HTR-8/SVneo (cell line): ENCODE measurements at regions not wholly inside any gene's neighbourhood (a gene's known extent, or its start where the extent isn't known, plus 50 kb on each side); places are given as distances from the start of the nearest gene placed in this dataset.
"Not testable (repeated sequence)": the region's sequence is repeated elsewhere in the genome, so short reads cannot be mapped to it uniquely, and the experiment has no call there.

Experiments
- DNase-seq: peaks from one replicate; pipeline ENCODE4 v3.0.0; 2011; ENCODE audit warnings: low spot score, mixed read lengths; ENCODE audit not compliant: insufficient read length
- FAIRE-seq: peaks from 2 replicates; lab custom pipeline; 2011; peaks lifted over from hg19 to GRCh38; lab: Jason Lieb, UNC

DNA sequence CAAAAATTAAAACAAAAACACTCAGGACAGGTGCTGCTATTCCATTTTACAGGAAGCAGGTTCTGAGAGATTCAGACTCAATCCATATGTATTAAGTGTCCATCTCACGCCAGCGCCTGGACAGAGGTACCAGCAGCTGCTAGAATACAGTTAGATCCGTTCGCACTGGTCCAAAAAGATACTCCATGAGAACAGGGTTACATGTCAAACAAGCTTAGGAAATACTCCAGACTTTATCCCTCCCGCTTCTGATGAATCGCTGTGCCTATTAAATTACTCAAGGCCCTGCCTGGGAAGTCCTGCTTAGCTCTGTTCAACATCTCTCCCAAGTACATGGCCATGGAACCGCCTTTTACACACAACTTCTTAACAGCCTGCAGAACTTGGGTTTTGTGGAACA is 50.2 kb upstream of the SLC35C1 start:
- FAIRE-seq (no peak), DNase-seq (no peak)

DNA sequence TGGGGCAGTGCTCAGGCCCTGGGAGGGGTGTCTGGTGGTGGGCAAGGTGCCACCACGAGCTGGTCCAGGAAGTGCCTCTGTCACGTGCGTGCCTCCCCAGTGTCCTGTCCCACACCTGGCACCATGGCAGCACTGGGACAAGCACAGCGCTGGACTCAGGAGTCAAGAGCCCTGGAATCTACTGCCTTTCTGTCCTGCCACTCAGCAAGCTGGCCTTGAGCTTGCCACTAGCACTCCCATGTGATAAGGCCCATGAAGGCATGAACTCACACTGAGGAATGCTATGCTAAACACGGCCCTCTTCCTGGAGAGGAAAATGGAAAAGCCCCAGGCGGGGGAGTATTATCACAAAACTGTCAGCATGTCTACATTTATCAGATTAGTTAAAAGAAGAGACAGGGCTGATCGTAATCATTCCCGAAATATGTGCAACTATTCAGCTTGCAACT is 50.7 kb upstream of the SLC35C1 start:
- DNase-seq (peak; percentile 24), FAIRE-seq (no peak)

DNA sequence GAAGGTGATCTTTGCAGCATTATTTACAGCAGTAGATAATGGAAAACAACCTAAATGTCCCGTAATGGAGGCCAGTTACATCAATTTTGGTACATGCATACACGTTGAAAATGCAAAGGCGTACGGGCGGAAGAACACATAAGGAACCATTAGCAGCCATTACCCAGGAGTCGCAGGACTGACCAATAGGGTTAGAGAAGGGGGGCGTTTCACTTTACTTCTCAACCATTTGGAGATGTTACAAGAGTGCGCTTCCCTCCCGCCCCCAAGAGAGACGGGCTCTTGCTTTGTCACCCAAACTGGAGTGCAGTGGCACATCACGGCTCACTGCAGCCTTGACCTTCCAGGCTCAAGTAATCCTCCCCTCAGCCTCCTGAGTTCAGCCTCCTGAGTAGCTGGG is 52.8 kb upstream of the SLC35C1 start:
- no peak for FAIRE-seq
- no peak for DNase-seq

DNA sequence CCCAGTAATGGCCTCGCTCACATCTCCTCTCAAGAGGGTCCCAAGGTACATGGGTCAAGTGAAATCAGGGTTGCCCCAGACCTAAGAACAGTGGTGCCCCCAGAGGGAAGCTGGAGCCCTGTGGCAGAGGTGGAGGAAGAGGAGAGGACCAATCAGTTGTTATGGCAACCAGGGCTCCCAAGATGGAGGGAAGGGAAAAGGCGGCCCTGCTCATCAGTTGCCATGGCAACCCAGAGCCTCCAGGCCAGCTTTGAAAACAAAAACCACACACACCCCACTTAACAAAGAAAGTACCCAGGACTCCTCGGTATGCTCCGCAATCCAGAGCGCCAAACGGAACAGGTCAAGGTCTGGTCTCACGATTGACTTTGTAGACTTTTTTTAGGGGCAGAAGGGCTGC is 53.5 kb upstream of the SLC35C1 start:
- DNase-seq = no peak
- FAIRE-seq = no peak

DNA sequence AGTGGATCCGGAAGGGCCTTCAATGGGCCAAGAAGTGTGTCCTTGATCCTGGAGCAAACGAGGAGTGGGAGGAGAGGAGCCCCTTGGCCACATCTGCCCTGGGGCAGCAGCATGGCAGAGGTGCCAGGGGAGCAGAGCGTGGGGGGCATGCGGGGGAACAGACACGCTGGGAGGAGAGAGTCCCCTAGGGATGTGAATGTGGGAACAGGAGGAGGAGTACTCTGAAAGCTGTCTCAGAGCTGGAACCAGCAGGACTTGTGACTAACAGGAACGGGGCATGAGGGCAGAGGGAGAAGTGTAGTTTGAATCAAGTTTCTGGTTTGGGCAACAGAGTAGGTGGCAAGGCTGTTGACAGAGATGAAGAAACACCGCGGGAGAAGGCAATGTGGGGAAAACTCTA is 54.5 kb upstream of the SLC35C1 start:
- FAIRE-seq (no peak), DNase-seq (no peak)

DNA sequence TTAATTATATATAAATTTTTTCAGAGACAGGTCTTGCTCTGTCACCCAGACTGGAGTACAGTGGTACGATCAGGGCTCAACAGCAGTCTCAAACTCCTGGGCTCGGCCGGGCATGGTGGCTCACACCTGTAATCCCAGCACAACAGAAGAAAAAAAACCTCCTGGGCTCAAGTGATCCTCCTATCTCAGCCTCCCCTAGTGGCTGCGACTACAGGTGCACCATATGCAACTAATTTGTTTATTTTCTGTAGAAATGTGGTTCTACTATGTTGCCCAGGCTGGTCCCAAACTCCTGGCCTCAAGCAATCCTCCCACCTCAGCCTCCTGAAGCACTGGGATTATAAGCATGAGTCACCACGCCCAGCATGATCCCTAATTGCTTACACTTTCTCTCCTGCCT is 56.1 kb upstream of the SLC35C1 start:
- FAIRE-seq (no peak), DNase-seq (no peak)

DNA sequence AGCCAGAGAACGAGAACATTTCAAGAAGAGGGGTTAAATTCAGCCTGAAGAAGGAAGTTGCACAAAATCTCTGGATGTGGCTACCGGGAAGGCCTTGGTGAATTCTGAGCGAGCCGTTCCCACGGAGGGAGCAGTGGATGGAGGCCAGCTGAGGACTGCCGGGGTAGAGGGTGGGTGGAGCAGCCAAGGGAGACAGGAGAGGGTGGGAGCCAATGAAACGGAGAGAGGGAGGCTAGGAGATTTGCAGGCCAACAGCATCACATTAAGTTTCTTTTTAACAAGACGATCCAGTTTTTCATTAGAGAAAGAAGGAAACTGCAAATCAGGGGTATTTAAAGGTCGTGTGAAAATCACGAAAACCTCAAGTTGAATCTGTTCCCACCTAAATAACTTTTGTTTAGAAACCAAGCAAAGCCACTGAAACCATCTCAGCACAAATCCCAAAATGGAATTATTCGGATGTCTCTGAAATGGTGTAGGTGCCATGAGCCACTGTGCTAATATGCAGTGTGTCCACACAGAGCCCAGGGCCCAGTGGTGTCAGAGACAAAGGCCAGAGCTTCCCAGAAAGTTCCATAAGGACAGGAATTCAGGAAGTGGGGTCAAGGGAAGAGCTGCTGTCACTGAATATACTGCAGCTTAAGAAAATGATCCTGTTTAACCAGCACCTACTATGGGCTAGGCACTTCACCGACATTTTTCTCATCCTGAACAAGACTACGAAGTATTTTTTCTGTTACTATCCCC is 59.7 kb upstream of the SLC35C1 start:
- no peak for FAIRE-seq

DNA sequence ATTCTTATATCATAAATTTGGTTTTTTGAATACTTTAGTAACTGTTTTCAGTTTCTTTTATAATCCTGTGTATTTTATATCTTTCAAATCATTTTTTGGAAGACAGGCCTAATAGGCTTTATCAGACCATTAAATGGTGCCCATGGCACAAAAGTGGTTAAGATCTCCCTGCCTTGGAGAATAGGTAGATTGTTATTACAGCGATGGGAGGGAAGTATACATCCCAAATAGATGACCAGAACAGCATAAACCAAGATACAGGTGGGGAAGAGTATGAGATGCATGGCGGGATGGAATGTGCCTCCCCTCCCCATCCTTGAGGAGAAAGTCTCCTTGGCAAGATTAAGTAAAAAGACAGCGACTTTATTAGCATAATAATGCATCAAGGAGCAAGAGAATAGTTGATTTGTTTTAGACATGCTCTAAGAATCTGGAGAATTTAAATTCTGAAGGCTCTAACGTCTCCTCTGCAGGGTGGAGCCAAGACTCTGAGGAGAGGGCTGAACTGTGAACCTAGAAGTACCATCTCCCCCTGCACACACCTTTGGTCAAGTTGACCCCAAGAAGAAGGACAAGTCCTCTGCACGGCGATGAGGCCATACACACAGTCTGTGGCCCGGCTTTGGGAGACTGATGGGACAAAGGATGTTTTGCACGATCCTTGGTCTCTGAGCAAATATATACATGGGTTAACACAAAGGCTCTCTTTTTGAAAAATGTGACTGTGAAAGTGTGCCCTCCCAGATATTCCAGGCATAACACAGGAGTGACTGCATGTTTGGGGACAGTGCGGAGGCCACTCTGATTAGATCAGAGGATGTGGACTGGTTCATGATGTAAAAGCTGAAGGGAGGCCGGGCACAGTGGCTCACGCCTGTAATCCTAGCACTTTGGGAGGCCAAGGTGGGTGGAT is 61.1 kb upstream of the SLC35C1 start:
- DNase-seq (no peak), FAIRE-seq (no peak)

More for the DNA sequence above, 59.7 kb upstream of the SLC35C1 start:
- DNase-seq = no peak

DNA sequence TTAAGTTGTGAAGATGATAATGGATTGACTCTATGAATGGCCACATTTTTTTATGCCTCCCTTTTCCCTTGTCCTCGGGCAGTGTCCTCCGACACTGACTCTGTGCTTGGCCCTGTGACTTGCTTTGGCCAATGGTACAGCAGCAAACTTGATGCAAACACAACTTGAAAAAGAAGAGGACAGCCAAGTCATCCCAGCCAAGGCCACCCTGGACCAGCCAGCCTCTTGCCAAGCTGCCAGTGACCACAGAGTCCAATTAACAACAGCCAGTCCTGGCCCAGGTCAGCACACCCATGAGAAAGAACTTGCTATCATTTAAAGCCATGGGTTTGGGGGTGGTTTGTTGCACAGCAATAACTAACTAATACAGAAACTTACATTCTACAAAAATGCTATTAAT is 63.4 kb upstream of the SLC35C1 start:
- FAIRE-seq (no peak), DNase-seq (no peak)

DNA sequence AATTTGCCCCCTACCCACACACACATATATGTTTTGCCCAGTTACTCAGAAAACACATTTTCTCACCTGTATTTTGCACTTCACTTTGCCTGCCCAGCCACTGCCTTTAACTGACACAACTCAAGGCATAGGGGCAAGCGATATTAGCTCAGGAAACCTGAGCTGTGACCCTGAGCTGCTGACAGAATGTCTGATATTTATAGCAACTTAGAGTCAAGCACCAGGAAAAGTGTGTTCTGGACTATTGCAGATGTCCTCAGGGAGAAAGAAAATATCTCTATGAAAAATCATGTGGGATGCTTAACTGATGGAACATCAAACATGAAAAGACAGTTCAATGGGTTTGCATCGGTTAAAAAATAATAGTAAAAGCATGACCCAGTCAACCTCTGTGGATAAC is 63.9 kb upstream of the SLC35C1 start:
- no peak for DNase-seq
- FAIRE-seq = no peak

DNA sequence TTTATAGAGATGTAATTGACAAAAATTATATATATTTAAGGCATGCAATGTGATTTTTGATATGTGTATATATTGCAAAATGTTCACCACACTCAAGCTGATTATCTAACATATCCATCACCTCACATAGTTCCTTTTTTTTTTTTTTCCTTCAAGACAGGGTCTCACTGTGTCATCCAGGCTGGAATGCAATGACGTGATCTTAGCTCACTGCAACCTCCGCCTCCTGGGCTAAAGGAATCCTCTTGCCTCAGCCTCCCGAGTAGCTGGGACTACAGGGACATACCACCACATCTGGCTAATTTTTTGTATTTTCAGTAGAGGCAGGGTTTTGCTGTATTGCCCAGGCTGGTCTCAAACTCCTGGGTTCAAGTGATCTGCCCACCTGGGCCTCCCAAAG is 65.1 kb upstream of the SLC35C1 start:
- no peak for FAIRE-seq

DNA sequence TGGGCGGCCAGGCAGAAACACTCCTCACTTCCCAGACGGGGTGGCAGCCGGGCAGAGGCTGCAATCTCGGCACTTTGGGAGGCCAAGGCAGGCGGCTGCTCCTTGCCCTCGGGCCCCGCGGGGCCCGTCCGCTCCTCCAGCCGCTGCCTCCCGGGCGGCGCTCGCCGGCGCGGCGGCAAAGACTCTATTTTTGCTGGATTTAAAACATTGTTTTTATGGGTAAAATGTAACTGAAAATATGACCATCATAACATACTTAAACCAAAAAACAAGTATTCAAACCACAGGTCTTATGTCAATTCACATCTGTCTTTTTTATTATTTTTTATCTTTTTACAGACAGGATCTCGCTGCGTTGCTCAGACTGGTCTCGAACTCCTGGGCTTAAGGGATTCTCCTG is 65.9 kb upstream of the SLC35C1 start:
- not testable (repeated sequence) for FAIRE-seq, DNase-seq

More for the DNA sequence above, 65.1 kb upstream of the SLC35C1 start:
- no peak for DNase-seq

DNA sequence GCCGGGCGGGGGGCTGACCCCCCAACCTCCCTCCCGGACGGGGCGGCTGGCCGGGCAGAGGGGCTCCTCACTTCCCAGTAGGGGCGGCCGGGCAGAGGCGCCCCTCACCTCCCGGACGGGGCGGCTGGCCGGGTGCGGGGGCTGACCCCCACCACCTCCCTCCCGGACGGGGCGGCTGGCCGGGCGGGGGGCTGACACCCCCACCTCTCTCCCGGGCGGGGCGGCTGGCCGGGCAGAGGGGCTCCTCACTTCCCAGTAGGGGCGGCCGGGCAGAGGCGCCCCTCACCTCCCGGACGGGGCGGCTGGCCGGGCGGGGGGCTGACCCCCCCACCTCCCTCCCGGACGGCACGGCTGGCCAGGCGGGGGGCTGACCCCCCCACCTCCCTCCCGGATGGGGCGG is 66.8 kb upstream of the SLC35C1 start:
- DNase-seq = not testable (repeated sequence)

DNA sequence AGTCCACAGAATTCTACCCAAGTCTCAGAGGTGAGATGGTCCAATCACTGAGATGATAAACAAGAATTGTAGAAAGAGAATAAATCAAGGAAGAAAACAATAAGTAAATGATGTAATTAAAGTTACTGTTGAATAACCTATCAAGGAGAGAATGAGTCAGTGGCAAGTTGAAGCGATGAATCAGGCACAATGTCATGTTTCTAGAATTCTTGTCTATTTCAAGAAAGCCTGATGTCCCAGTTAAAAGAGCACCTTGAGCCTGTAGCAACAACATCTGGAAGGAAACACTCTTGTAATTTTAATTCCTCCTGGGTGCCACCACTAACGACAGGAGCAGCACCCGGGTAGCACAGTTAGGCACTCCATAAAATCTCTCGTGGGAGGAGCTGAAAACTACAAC is 67.9 kb upstream of the SLC35C1 start:
- no peak for FAIRE-seq
- DNase-seq = no peak

More for the DNA sequence above, 66.8 kb upstream of the SLC35C1 start:
- FAIRE-seq = not testable (repeated sequence)

DNA sequence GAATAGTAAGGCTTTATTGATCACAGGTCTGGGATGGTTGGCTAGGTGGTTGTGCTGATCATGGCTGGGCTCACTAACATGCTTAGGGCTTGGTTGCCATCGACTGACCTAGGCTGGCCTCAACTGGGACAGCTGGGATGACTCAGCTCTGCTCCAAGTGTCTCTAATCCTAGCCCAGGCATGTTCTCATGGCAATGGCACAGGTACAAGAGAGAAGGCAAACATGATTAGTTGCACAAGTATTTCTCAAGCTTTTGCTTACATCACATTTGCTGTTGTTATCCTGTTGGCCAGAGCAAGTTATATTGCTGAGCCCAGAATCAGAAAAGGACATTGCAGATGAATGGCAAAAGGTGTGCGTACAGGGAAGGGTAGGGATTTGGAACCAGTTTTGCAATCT is 68.5 kb upstream of the SLC35C1 start:
- DNase-seq = no peak
- FAIRE-seq = no peak

DNA sequence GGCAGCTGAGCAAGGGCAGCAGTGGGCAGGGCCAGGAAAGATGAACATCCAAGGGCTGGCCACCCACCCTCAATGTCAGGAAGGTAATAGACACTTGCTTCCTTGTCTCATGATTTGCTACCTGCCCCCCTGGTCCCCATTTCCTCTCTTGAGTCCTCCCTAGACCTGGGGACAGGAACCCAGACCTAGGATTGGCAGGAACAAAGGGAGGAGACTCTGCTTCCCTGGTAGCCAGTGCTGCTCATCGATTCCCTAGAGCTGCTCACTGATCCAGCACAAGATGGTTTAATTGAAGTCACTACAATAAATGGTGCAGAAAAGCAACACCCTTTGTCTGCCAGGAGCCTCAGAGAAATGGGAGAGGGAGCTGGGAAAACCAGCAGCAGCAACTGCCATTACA is 67.8 kb upstream of the CHST1 start:
- FAIRE-seq = no peak
- no peak for DNase-seq

DNA sequence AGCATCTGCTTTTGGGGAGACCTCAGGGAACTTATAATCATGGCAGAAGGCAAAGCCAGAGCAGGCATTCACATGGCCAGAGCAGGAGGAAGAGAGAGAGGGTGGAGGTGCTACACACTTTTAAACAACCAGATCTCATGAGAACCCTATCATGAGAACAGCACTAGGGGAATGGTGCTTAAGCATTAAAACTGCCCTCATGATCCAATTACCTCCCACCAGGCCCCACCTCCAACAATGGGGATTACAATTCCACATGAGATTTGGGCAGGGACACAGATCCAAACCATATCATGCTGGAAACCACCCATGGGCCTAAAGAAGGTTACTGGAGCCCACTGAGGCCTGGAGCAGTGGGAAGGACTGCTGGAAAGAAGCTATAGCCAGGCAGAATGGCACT is 66.9 kb upstream of the CHST1 start:
- FAIRE-seq (no peak), DNase-seq (no peak)

DNA sequence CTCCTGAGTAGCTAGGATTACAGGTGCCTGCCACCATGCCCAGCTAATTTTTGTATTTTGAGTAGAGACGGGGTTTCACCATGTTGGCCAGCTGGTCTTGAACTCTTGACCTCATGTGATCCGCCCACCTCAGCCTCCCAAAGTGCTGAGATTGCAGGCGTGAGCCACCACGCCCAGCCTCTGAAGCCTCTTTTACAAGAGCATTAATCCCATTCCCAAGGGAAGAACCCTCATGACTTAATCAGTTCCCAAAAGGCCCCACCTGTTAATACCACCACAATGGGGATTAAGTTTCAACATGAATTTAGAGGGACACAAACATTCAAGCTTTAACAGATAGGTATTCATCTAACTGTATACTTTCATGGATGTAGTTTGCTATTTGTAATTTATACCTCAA is 65.7 kb upstream of the CHST1 start:
- DNase-seq, FAIRE-seq: not testable (repeated sequence)

DNA sequence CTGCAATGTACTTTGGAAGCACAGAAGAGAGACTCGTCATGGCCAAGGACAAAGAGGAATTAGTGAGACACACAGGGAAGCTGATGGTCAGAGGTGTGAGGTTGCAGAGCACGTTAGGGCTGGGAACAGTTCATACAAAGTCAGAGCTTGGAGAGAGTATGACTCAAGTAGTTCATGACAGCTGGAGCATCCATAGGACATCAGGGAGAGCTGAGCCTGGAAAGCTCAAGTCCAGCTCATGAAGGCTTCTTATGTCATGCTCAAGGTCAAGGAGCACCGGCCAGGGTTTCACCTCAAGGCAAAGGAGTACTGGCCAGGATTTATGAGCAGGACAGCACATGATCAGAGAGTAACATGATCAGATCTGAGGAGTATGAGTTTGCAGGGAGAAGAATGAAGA is 64.6 kb upstream of the CHST1 start:
- FAIRE-seq (no peak), DNase-seq (no peak)

DNA sequence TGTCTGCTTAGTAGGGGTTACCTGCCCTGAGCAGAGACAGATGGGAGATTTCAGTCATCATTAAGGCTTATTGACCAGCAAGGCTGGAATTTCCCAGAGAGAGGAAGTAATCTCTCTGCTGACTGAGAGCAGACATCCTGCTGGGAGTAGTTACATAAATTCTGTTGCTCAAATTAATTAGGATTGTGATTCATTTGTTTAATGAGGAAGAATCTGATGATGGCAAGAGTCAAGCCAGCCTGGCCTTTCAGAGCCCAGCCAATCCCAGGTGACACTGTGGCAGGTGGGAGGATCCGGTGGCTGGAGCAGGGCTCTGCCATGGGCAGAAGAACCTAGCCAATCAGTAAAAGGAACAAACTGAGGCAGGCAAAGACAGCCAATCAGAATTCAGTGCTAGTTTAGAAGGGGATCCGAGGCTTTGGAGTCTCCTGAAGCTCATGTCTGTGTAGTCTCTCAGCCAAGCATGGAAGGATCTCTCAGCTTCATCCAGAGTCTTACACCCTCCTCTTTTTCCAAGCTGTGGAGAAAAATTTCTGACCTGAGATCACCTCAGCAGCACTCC is 61.2 kb upstream of the CHST1 start:
- DNase-seq = no peak
- no peak for FAIRE-seq
